B cell (primary cell): ENCODE measurements at regions not wholly inside any gene's neighbourhood (a gene's known extent, or its start where the extent isn't known, plus 50 kb on each side); places are given as distances from the start of the nearest gene placed in this dataset.

Experiments
- EZH2 ChIP-seq: IDR thresholded peaks from 2 replicates; pipeline ENCODE4 v1.6.1; 2012; ENCODE audit warnings: borderline replicate concordance, low read depth, mild to moderate bottlenecking, moderate library complexity, low read length; ENCODE audit not compliant: insufficient read depth, poor library complexity, severe bottlenecking
- TF ChIP-seq, protein P1 (sequence below): fragments of 200-600 bp; IDR thresholded peaks from one replicate; pipeline ENCODE4 v1.8.0; 2022; ENCODE audit warnings: antibody characterized with exemption, mild to moderate bottlenecking

DNA sequence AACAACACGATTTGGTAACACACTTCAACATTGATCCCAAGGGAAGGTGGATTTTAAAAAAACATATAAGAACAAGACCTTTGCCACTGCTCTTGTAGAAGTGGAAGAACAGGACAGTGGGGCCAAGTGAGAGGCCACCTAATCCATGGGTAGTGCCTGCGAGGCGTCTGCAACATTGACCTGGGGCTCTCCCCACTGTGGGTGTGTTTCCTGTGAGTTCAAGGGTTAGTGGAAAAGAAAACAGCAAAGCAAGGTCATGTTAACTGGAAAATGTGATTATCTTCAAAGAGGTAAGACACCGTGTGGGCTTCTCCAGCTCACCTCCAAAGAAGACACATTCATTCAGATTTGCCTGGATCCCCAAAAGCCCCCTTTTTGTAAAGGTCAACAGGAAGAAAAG lies 327.0 kb downstream of the UQCRFS1 start:
- TF ChIP-seq, protein P1, sequence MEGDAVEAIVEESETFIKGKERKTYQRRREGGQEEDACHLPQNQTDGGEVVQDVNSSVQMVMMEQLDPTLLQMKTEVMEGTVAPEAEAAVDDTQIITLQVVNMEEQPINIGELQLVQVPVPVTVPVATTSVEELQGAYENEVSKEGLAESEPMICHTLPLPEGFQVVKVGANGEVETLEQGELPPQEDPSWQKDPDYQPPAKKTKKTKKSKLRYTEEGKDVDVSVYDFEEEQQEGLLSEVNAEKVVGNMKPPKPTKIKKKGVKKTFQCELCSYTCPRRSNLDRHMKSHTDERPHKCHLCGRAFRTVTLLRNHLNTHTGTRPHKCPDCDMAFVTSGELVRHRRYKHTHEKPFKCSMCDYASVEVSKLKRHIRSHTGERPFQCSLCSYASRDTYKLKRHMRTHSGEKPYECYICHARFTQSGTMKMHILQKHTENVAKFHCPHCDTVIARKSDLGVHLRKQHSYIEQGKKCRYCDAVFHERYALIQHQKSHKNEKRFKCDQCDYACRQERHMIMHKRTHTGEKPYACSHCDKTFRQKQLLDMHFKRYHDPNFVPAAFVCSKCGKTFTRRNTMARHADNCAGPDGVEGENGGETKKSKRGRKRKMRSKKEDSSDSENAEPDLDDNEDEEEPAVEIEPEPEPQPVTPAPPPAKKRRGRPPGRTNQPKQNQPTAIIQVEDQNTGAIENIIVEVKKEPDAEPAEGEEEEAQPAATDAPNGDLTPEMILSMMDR, result no peak
- TF ChIP-seq EZH2, result no peak
